MM.1S (cell line): ENCODE measurements at regions not wholly inside any gene's neighbourhood (a gene's known extent, or its start where the extent isn't known, plus 50 kb on each side); places are given as distances from the start of the nearest gene placed in this dataset.

ENCODE experiments used
- CTCF ChIP-seq: fragments of 300-600 bp; sonication (generic); IDR thresholded peaks from 2 replicates; pipeline ENCODE4 v1.5.1; 2016; ENCODE audit warnings: antibody characterized with exemption, low read length, mixed read lengths
- EZH2 ChIP-seq: fragments of 300-600 bp; sonication (generic); optimal IDR thresholded peaks from 2 replicates; pipeline ENCODE3; 2017; ENCODE audit warnings: low read depth, mild to moderate bottlenecking, antibody characterized with exemption, low read length, mixed read lengths
- EZH2phosphoT487 ChIP-seq: fragments of 300-600 bp; sonication (generic); IDR thresholded peaks from 2 replicates; pipeline ENCODE4 v1.6.1; 2018; ENCODE audit warnings: antibody characterized with exemption, low read length

GRCh38 chr2:4246364-4247131 lies 543.2 kb downstream of the DCDC2C start:
- no peak for TF ChIP-seq CTCF
- no peak for TF ChIP-seq EZH2
- no peak for TF ChIP-seq EZH2phosphoT487
